AG04449 (cell line): ENCODE measurements at regions not wholly inside any gene's neighbourhood (a gene's known extent, or its start where the extent isn't known, plus 50 kb on each side); places are given as distances from the start of the nearest gene placed in this dataset.

Experiments
- CTCF ChIA-PET: fragments of 350-600 bp; formaldehyde crosslinking; extraction: SDS; loops from one replicate; lab custom pipeline; 2021; ENCODE audit warnings: antibody characterized with exemption; lab: Yijun Ruan, JAX
- POLR2A ChIA-PET: fragments of 400-600, 350-600 bp; formaldehyde crosslinking; extraction: SDS; loops from one replicate; lab custom pipeline; 2020; ENCODE audit warnings: antibody characterized with exemption, inconsistent platforms; lab: Yijun Ruan, JAX
- DNase-seq: peaks from one replicate; pipeline ENCODE4 v3.0.0-alpha.2; 2010; ENCODE audit warnings: low read depth, low spot score
- H3K4me3 ChIP-seq: 2 replicates; pipeline ENCODE4 v1.5.1; 2011; ENCODE audit warnings: low read depth, mild to moderate bottlenecking, control low read depth, low read length
- TF ChIP-seq, protein P1 (sequence below): IDR thresholded peaks from one replicate; pipeline ENCODE4 v1.5.1; 2011; ENCODE audit warnings: mild to moderate bottlenecking, moderate library complexity, low read length, control low read depth, inconsistent platforms; ENCODE audit not compliant: insufficient read depth; ENCODE audit errors: missing control alignments

DNA sequence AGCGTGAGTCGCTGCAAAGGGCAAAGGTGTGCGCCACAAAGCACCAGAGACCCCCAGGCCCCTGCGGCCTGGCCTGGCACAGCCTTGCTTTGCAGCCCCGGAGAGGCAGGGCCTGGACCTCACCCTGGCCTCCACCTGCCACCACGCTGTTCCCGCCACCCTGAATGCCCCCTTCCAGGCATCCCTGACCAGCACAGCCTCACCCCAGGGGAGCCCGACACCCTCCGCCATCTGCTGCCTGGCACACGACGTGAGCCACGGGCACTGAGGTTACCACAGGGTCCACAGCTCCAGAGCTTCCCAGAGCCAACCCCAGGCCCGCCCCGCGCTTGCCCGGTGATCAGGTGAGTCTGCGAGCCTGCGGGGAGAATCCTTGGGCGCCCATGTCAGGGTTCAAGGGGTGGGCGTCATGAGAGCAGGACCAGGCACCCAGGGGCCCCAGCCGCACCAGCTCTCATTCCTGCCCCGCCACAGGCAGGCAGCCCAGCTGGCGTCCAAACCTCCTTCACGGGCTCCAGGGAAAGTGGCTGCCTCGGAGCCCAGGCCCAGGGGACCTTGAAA, 171.3 kb downstream of the BRD1 start:
- CTCF ChIA-PET: no interaction called here
- TF ChIP-seq, protein P1, sequence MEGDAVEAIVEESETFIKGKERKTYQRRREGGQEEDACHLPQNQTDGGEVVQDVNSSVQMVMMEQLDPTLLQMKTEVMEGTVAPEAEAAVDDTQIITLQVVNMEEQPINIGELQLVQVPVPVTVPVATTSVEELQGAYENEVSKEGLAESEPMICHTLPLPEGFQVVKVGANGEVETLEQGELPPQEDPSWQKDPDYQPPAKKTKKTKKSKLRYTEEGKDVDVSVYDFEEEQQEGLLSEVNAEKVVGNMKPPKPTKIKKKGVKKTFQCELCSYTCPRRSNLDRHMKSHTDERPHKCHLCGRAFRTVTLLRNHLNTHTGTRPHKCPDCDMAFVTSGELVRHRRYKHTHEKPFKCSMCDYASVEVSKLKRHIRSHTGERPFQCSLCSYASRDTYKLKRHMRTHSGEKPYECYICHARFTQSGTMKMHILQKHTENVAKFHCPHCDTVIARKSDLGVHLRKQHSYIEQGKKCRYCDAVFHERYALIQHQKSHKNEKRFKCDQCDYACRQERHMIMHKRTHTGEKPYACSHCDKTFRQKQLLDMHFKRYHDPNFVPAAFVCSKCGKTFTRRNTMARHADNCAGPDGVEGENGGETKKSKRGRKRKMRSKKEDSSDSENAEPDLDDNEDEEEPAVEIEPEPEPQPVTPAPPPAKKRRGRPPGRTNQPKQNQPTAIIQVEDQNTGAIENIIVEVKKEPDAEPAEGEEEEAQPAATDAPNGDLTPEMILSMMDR: no peak
- POLR2A ChIA-PET: no interaction called here
- no peak for DNase-seq
- no peak overlapping the region for H3K4me3 ChIP-seq

DNA sequence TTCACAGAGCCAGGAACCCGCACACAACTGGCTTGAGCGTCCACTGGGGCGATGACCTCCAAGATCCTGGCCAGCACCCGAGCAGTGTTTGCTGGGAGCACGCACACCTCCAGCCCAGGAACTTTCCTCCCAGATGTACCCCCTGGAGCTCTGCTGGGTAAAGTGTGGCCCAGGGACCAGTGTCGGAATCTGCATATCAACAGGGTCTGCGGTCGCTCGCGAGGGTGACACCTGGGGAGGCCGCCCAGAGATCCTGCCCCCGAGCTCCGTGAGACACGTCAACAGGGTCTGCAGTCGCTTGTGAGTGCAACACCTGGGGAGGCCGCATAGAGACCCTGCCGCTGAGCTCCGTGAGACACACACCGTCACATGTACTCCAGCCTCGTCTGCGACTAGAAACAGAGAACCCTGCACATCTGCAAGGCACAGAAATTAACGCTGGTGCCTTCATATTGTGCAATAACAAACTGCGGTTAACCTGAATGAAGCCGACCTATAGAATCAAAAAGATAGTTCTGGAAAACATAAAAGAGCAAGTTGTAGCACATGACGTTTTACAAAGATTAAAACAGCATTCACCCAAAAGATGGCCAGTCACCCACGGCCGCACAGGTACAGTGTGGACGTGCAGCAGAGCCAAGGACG, 172.4 kb downstream of the BRD1 start:
- CTCF ChIA-PET: no interaction called here
- no peak for DNase-seq
- no peak overlapping the region for H3K4me3 ChIP-seq
- POLR2A ChIA-PET: no interaction called here
- TF ChIP-seq, protein P1: no peak

DNA sequence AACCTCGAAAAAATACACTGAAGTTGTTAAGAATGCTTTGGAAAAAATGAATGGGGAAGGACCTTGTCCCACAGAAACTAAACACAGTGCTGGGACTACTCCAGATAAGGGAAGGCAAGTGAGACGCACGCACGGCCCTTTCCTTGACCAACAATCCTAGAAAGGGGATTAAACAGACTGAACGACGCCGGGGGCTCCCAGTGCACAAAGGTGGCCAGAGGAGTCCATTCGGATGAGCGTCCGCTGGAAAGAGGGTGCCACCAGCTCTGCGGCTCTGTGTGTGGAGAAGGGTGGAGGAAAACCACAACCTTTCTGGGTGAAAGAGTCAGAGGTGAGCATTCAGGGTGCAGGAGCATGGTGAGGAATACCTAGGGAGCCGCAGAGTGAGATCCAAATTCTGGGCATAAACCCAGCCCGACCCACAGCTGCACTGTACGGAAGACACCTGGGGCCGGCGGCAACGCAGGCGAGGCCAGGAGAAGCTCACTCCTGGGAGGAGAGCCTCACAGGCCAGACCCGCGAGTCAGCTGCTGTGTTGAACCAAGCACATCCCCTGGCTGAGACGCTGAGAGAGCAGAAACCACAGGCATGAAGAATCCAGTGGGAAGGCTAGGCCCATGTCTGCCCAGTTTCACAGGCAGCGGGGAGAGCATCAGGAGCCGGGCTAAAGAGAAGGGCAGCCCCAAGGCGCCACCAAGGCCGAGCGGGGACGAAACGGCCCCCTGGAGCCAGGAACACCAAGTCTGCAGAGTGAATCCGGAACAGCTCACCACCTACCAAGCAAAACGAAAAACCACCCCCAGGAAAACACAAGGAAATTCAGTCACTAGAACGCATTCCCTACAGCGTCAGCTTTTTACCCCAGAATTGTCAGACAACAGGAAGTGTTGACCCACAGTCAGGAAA, 177.1 kb downstream of the BRD1 start:
- ChIA-PET POLR2A (no interaction called here), CTCF (no interaction called here)
- DNase-seq: no peak
- no peak overlapping the region for H3K4me3 ChIP-seq
- TF ChIP-seq, protein P1: no peak

DNA sequence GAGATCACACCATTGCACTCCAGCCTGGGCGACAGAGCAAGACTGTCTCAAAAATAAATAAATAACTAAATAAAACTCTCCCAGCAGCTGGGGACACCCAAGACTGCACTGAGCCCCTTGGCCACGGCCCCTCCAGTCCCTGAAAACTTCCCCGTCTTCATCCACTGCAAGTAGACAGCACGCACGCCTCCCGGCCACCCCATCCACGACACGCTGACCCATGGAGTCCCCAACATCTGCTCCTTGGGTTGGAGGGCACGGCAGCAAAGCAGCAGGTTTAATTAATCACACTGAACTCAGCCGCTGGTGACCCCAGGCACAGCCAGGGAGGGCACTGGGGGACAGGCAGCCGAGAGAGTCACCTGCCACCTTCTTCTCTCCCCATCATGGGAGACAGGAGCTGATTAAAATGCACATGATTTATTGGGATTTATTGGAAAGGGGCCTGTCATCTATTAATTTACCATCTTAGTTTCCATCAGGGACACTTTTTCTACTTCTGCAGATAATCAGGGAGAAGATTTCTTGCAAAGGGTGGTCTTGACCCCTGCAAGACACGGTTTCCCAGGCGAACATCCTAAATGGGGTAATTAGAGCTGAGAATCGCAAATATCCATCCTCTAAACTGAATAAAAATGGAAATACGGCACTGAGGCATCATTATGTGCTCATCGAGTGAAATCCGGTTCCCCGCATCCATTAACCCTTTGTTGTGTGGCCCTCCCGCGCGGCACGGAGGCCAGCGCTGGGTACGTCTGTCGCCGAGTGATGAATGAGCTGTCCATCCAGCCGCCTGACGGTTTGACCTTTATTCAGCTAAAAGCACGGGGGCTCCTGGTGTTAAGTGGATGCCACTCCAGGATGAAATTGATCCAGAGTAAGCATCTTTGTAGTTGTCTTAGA, 178.3 kb downstream of the BRD1 start:
- TF ChIP-seq, protein P1: no peak
- ChIA-PET CTCF (no interaction called here), POLR2A (no interaction called here)
- no peak for DNase-seq
- H3K4me3 ChIP-seq: no peak overlapping the region

DNA sequence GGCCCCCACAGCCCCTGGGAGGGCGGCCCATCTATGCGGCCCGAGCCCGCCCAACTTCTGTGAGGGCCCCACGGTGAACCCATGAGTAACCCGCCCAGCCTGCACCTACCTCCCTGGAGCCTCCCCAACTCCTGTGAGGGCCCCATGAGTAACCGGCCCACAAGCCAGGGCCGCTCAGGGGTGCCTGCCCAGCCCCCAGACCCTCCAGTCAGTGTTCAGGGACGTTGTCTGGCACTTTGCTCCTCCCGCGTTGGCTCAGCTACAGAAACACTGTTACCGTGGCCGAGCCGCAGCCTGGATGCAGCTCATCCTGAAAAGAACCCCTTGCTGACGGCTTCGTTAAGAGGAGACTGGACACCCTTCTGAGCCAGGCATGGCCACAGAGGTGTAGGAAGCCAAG, 179.6 kb downstream of the BRD1 start:
- TF ChIP-seq, protein P1: no peak
- H3K4me3 ChIP-seq: no peak overlapping the region
- ChIA-PET POLR2A (no interaction called here), CTCF (no interaction called here)
- DNase-seq: no peak
